Activated CD4-positive, alpha-beta T cell treated with anti-CD3 and anti-CD28 coated beads, Interleukin-2, amount 10 ng/mL, durations not matched to agents 24 days and 14 days (primary cell): ENCODE measurements at regions not wholly inside any gene's neighbourhood (a gene's known extent, or its start where the extent isn't known, plus 50 kb on each side); places are given as distances from the start of the nearest gene placed in this dataset.

ENCODE experiments used
- DNase-seq: peaks from one replicate; pipeline ENCODE4 v3.0.0; 2022
- H3K27ac Mint-ChIP-seq: one replicate; pipeline ENCODE4 v1.8.0; 2022; ENCODE audit warnings: mild to moderate bottlenecking, mixed read lengths
- H3K27me3 Mint-ChIP-seq: one replicate; pipeline ENCODE4 v1.8.0; 2022; ENCODE audit warnings: mixed read lengths
- H3K36me3 Mint-ChIP-seq: one replicate; pipeline ENCODE4 v1.8.0; 2022; ENCODE audit warnings: low read depth, mild to moderate bottlenecking, mixed read lengths
- H3K4me1 Mint-ChIP-seq: one replicate; pipeline ENCODE4 v1.8.0; 2021; ENCODE audit warnings: mixed read lengths
- H3K4me3 Mint-ChIP-seq: one replicate; pipeline ENCODE4 v1.8.0; 2022; ENCODE audit warnings: mild to moderate bottlenecking, moderate library complexity, mixed read lengths
- H3K9me3 Mint-ChIP-seq: one replicate; pipeline ENCODE4 v1.8.0; 2021; ENCODE audit warnings: mixed read lengths
- intact Hi-C: fragments of 100-400 bp; cut with micrococcal nuclease; formaldehyde crosslinking; loops from one replicate; pipeline ENCODE4 v1.15.1; 2023

DNA sequence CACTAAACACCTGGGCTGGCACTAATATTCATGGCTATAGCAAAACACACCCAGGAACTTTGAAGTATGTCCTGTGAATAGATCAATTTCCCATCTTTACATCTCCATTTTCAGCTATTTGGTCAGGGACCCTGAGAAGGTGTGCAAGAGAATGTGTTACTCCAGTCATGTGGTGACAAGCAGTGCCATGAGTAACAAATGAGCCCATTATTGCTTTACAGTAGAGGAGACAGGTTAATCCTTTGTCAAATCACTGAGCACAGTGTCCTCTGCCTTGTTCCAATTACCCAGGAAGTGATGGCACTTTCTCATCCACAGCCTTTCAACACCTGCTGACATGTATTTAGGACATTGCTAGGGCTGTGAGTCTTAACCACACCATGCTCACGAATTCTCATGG, 664.8 kb upstream of the API5 start:
- Mint-ChIP-seq H3K4me1 (no peaks in the 10 kb centered on the region), H3K9me3 (peaks cover 3% of the 10 kb centered on the region), H3K36me3 (no peaks in the 10 kb centered on the region), H3K27ac (no peak overlapping the region), H3K27me3 (no peaks in the 10 kb centered on the region), H3K4me3 (no peak overlapping the region)
- intact Hi-C loops = no loop called here
- no peak for DNase-seq

DNA sequence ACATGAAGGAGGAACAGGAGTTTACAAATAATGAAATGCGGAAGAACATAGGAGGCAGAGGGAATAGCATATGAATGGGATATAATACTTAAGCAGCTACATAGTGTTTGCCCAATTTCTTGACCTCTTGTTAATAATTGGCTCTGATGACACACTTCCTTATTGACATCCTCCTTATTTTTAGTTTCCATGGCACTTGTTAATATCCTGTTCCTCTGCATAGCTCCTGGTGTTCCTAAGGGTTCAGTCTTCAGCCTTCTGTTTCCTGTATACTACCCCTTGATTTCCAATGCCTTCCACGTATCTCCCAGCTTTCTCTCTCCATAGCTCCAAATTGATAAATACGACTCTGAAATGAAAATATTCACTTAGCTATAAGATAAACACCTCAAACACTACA, 663.8 kb upstream of the API5 start:
- Mint-ChIP-seq H3K4me1 (no peaks in the 10 kb centered on the region), H3K4me3 (no peak overlapping the region), H3K9me3 (peaks cover 3% of the 10 kb centered on the region), H3K27me3 (no peaks in the 10 kb centered on the region), H3K27ac (no peak overlapping the region), H3K36me3 (no peaks in the 10 kb centered on the region)
- intact Hi-C loops = no loop called here
- no peak for DNase-seq

DNA sequence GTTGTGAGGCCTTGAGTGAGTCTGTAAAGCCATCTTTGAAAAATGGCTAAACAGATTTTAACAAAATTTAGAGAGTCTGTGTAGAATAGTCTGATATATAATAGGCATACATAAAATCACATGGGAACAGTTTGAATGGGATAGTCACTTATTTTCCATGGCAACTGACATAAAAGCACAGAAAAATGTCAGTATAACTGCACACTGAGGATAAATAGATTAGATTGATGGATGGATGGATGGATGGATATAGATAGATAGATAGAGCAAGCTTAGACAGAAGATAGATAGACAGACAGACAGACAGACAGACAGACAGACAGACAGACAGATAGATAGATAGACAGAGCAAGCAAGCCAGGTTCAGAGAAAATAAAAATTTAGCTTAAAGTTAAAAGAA, 660.2 kb upstream of the API5 start:
- H3K9me3 Mint-ChIP-seq = peaks cover 6% of the 10 kb centered on the region
- no peak overlapping the region for H3K27ac Mint-ChIP-seq
- H3K4me1 Mint-ChIP-seq = no peaks in the 10 kb centered on the region
- H3K27me3 Mint-ChIP-seq = no peaks in the 10 kb centered on the region
- no peaks in the 10 kb centered on the region for H3K36me3 Mint-ChIP-seq
- intact Hi-C loops = no loop called here
- no peak overlapping the region for H3K4me3 Mint-ChIP-seq
- no peak for DNase-seq

DNA sequence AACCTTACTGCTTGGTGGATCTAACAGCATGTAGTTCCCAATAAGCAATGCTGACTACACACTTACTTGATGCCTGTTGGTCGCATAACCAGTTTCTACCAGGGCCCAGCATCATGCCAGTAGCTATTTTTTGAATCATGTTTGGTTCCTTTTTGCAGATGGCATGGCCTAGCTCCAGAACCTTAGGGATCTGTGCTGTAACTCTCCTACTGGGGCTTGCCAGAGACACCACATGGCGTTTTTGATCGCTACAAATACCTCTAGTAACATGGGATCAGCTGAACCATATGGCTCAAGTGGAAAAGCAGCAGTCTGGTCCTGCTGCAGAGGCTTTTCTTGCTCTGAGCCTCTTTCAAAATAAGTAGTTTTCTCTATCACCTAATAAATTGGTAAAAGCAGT, 654.6 kb upstream of the API5 start:
- no peaks in the 10 kb centered on the region for H3K36me3 Mint-ChIP-seq
- intact Hi-C loops = no loop called here
- no peaks in the 10 kb centered on the region for H3K27me3 Mint-ChIP-seq
- no peak for DNase-seq
- no peak overlapping the region for H3K4me3 Mint-ChIP-seq
- H3K4me1 Mint-ChIP-seq = no peaks in the 10 kb centered on the region
- H3K27ac Mint-ChIP-seq = no peak overlapping the region
- peaks cover 3% of the 10 kb centered on the region for H3K9me3 Mint-ChIP-seq

DNA sequence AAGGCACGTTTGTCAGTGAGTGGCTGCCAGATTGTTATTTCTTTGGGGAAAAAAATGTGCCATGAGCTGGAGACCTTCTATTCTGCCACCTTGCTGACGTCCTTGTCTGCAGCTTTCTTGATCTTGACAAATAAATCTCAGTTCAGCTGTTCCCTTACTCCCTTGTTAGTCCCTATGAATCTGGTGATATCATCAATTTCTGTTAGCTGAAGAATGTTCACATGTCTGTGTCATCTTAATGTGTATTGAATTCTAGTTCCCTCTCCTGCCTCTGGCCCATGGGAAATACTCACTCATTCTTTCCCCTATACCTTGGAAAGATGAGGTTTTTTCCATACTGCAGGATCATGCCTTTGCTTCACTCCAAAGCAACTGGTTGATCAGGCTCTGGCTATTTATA, 649.9 kb upstream of the API5 start:
- intact Hi-C loops = no loop called here
- Mint-ChIP-seq H3K4me3 (no peak overlapping the region), H3K27me3 (no peaks in the 10 kb centered on the region), H3K27ac (no peak overlapping the region), H3K4me1 (no peaks in the 10 kb centered on the region), H3K9me3 (no peaks in the 10 kb centered on the region), H3K36me3 (no peaks in the 10 kb centered on the region)
- DNase-seq = no peak

DNA sequence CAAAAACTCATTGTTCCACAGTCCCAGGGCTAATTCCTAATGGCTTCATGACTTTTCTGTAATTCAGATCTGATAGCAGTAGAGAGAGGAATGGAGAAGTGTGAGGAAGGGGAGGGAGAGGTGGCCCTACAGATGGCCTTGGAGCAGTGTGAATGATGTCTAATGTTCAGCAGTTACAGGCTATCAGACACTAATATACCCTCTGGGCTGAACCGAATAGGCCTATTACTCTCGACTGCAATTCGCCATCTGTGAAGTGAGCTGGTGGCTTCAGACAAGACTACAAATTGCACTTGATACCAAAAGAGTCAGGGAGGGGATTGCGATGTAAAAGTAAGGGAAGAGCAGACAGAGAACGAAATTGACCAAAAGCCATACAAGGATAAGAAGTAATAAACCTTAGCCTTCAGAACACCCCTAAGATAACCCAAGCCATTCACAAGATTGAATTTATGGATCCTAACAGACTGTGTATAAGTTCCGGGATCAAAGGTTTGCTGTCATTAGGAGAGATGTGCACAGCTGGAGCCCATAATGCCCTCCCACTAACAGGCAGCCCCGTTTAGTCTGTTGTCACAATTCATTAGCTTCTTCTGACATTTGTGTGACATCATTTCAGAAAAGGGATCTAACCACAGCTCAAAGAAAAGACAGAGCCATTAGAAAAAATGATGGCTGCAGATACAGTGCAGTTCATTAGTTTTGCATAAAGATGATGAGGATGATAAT, 642.4 kb upstream of the API5 start:
- intact Hi-C loops = no loop called here
- Mint-ChIP-seq H3K9me3 (peaks cover 3% of the 10 kb centered on the region), H3K27ac (no peak overlapping the region), H3K27me3 (no peaks in the 10 kb centered on the region), H3K4me1 (no peaks in the 10 kb centered on the region), H3K36me3 (no peaks in the 10 kb centered on the region), H3K4me3 (no peak overlapping the region)
- DNase-seq = no peak

DNA sequence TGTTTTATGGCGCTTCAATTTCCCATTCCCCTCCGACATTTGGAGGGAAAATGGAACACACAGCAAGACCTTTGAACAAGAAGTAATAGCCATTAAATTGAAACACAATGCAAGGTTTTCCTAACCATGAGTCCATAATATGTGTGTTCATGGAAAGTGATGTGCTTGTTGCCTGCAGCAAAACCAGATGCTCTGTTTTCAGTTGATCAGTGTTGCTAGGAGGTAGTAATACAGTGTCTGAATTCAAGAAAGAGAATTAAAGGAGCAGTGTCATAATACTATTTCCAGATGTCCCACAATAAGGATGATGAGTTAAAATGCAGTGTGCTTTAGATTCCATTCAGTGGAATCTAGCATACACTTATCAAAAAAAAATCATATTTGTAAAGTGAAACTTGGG, 637.4 kb upstream of the API5 start:
- intact Hi-C loops = no loop called here
- Mint-ChIP-seq H3K27me3 (no peaks in the 10 kb centered on the region), H3K4me3 (no peak overlapping the region), H3K9me3 (peaks cover 3% of the 10 kb centered on the region), H3K36me3 (no peaks in the 10 kb centered on the region), H3K27ac (no peak overlapping the region), H3K4me1 (no peaks in the 10 kb centered on the region)
- DNase-seq = no peak

DNA sequence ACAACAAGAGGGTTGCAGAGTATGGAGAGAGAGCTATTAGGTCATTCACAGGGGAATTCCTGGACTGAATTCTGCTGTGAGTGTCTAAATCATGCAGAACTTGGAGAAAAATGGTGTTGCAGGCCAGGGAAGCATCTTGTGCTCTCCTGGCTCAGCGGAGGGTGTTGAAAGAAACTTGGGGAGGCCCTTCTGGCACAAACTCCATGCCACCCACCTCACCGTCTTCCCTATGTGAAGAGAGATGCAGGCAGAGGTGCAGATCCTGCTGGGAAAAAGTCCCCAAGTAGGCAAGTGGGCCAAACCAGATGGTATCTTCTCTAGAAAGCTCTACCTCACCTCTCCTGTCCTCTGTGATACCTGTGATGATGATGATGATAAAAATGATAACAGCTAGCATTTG, 604.3 kb upstream of the API5 start:
- intact Hi-C loops = no loop called here
- Mint-ChIP-seq H3K27me3 (no peaks in the 10 kb centered on the region), H3K9me3 (peaks cover 8% of the 10 kb centered on the region), H3K36me3 (no peaks in the 10 kb centered on the region), H3K27ac (no peak overlapping the region), H3K4me1 (no peaks in the 10 kb centered on the region), H3K4me3 (no peak overlapping the region)
- no peak for DNase-seq

DNA sequence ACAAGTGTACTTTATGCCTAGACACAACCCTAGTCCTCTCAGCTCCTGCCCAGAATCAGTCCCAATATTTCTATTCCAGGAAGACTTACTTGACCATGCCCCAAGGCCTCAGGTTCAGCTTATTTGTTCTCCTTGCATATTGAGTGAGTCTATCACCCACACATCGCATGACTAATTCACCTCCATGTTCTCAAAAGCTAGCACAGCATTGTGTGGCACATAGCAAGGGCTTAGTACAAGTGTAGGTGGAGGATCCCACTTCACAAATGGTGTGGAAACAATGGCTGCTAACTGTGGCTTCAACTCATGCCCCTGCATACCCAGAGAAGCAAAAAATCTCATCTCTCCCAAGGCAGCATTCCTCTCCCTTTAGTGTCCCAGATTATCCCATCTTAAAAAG, 602.6 kb upstream of the API5 start:
- no peak overlapping the region for H3K4me3 Mint-ChIP-seq
- H3K4me1 Mint-ChIP-seq = no peaks in the 10 kb centered on the region
- H3K9me3 Mint-ChIP-seq = peaks cover 8% of the 10 kb centered on the region
- no peaks in the 10 kb centered on the region for H3K36me3 Mint-ChIP-seq
- H3K27me3 Mint-ChIP-seq = no peaks in the 10 kb centered on the region
- no peak for DNase-seq
- intact Hi-C loops = no loop called here
- no peak overlapping the region for H3K27ac Mint-ChIP-seq

DNA sequence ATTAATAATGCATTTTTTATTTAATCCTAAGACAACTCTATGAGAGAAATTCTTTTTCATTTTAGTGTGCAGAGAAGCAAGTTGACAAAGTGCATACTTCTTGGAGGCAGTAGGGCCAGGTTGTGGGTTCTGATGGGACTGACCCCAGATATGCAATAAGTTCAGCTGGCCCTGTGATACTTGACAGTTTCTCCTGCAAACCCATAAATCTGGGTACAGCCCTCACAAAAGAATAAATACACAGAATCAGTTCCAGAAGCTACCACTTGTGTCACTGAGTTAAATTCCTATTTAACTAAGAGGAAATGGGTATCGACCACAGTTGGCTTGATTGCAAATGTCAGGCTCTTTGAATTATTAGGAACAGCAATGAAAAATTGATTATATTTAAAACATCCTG, 598.5 kb upstream of the API5 start:
- intact Hi-C loops = no loop called here
- H3K9me3 Mint-ChIP-seq = peaks cover 14% of the 10 kb centered on the region
- H3K4me1 Mint-ChIP-seq = no peaks in the 10 kb centered on the region
- H3K4me3 Mint-ChIP-seq = no peak overlapping the region
- H3K27ac Mint-ChIP-seq = no peak overlapping the region
- H3K27me3 Mint-ChIP-seq = no peaks in the 10 kb centered on the region
- H3K36me3 Mint-ChIP-seq = no peaks in the 10 kb centered on the region
- DNase-seq = no peak

DNA sequence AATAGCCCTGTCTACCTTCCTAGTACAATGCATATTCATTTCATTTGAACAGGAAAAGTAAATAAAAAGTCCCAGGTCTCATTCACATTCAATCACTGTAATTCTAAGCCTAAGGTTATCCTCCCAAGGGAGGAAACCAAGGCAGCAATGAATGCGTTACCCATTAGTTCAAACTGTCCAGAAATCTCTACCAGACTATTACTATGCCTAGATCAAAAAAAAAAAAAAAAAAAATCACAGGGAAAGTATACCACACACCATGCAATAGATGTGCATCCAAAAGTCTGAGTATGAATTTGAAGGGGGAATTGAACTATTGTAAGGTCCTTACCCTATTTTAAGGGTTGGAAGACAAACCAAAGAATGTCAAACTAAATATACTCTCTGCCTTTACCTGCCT, 598.0 kb upstream of the API5 start:
- Mint-ChIP-seq H3K27ac (no peak overlapping the region), H3K4me3 (no peak overlapping the region), H3K4me1 (no peaks in the 10 kb centered on the region), H3K27me3 (no peaks in the 10 kb centered on the region), H3K36me3 (no peaks in the 10 kb centered on the region), H3K9me3 (peaks cover 14% of the 10 kb centered on the region)
- no peak for DNase-seq
- intact Hi-C loops = no loop called here

DNA sequence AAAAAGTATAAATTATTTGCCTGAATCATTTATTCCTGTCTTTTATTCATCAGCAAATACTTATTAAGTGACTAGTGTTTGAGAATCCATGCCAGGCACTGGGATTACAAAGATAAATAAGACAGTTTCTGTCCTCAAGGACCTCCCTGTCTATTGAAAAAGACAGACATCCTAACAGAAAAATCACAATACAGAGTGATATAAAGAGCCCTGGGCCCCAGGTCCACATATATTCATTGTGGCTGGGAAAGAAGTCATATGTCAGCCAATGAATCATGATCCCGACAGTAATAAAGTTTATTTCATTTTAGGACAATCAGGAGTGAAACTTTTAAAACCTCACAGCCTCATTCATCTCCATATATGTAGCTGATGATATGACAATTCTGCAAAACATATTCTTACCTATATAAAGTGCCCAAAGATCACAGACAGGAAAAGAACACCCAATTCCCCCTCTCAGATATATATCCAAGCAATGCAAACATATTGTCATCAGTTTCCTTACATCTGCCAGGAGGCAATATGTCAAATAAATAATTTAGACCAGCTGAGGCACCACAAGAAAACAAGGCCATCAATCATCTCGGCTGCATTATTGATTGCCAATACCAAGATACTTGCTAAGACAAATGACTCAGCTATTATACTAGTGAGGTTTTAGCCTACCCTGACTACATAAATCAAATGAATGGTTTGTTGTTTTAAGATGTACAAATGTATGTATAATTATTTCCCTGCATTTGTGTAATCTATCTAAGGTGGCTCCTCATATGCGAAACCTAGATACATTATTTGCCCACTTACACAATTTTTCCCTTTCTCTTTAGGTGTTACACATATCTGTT, 590.9 kb upstream of the API5 start:
- no peaks in the 10 kb centered on the region for H3K4me1 Mint-ChIP-seq

DNA sequence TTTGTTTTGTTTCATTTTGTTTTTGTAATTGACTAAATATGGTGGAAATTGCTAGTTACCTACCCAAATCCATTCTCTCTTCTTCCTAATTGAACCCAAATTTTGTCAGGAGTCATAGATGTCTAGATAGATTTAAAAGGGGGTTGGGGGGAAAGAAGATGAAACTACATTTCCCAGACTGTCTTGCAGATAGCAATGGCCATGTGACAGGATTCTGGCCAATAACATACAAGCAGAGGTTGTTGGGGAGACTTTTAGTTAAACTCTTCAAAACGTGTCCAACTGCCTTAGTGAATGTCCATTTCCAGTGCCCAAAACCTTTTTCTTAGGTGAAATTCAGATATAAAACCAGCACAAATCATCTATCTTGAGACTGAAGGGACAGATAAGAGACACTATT, 583.9 kb upstream of the API5 start:
- Mint-ChIP-seq H3K27me3 (no peaks in the 10 kb centered on the region), H3K27ac (no peak overlapping the region), H3K4me3 (no peak overlapping the region), H3K36me3 (no peaks in the 10 kb centered on the region), H3K4me1 (no peaks in the 10 kb centered on the region), H3K9me3 (no peaks in the 10 kb centered on the region)
- intact Hi-C loops = no loop called here
- DNase-seq = no peak

More for the DNA sequence above, 590.9 kb upstream of the API5 start:
- intact Hi-C loops = no loop called here
- Mint-ChIP-seq H3K27ac (no peak overlapping the region), H3K27me3 (no peaks in the 10 kb centered on the region), H3K36me3 (no peaks in the 10 kb centered on the region), H3K9me3 (peaks cover 13% of the 10 kb centered on the region), H3K4me3 (no peak overlapping the region)
- DNase-seq = no peak

DNA sequence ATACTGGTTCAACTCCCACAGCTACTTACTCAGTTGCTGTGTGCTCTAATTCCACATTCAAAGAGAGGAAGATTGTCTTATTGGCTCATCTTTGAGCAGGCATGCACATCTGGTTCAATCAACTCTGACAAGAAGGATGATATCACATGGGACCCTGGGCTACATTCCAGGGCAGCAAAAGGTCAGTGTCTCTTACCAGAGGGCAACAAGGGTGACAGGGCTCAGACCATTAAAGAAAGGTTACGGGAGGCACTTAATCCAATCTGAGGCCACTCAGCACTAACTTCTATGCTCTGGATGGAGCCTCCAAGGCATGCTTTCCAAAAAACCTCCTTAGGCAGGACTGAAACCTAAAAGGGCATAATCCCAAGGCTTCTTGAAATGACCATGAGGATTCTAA, 549.4 kb upstream of the API5 start:
- H3K36me3 Mint-ChIP-seq = no peaks in the 10 kb centered on the region
- H3K9me3 Mint-ChIP-seq = no peaks in the 10 kb centered on the region
- no peak overlapping the region for H3K4me3 Mint-ChIP-seq
- H3K27me3 Mint-ChIP-seq = no peaks in the 10 kb centered on the region
- DNase-seq = no peak
- intact Hi-C loops = no loop called here
- no peaks in the 10 kb centered on the region for H3K4me1 Mint-ChIP-seq
- H3K27ac Mint-ChIP-seq = no peak overlapping the region

DNA sequence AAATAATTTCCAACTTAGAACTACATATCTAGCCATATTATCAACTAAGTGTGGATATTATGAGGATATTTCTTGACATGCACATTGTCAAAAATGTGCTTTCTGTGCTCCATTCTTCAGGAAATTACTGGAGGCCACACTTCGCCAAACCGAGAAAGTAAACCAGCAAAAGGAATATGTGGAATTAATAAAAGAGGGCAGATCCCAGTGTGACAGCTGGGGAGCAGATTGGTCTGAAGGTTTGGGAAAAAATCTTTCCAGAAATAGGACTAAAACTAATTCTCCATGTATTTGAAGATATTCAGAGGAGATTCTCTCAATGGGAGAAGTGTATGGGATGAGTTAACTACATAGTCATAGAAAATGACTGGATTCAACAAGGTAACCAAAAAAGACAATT, 546.9 kb upstream of the API5 start:
- no peaks in the 10 kb centered on the region for H3K9me3 Mint-ChIP-seq
- intact Hi-C loops = no loop called here
- H3K36me3 Mint-ChIP-seq = no peaks in the 10 kb centered on the region
- H3K27me3 Mint-ChIP-seq = no peaks in the 10 kb centered on the region
- no peak overlapping the region for H3K27ac Mint-ChIP-seq
- no peak overlapping the region for H3K4me3 Mint-ChIP-seq
- DNase-seq = no peak
- H3K4me1 Mint-ChIP-seq = no peaks in the 10 kb centered on the region
